Peyer's patch (tissue), 4 donors: ENCODE measurements at regions not wholly inside any gene's neighbourhood (a gene's known extent, or its start where the extent isn't known, plus 50 kb on each side); places are given as distances from the start of the nearest gene placed in this dataset.

Experiments used
- POLR2A ChIP-seq, 2 donors: fragments of 450-650 bp; IDR thresholded peaks; one replicate each; pipeline ENCODE4 v1.5.1; 2017; ENCODE audit warnings: antibody characterized with exemption in 2 of 2, mild to moderate bottlenecking in 2 of 2, moderate library complexity in 2 of 2
- TF ChIP-seq, protein P1 (sequence below), 6 experiments: fragments of 450-650 bp in 4 of 6; fragments of 200-600 bp in 2 of 6; sonication (generic) in 1 of 6; IDR thresholded peaks; one replicate each; pipeline ENCODE4 v1.5.1; 2017 to 2019; ENCODE audit warnings: antibody characterized with exemption in 6 of 6, mild to moderate bottlenecking in 3 of 6, moderate library complexity in 1 of 6

DNA sequence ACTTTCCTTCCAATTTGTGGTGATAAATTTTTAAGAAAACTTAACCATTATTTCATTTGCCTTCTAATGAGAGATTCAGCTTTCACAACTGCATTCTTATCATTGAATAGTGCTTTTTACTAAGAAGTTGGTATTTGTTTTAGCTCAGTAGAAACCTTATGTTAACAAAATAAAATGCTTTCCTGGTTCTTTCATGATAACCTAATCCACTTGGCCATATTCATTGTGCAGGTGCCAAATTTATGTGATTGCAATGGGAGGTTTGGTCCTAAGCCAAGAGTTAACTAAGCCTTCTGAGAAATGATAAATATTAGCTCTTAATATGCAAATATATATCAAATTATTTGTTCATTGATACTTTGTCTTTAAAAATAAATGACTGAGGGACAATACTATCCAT, 141.1 kb upstream of the TLE4 start:
- TF ChIP-seq, protein P1, sequence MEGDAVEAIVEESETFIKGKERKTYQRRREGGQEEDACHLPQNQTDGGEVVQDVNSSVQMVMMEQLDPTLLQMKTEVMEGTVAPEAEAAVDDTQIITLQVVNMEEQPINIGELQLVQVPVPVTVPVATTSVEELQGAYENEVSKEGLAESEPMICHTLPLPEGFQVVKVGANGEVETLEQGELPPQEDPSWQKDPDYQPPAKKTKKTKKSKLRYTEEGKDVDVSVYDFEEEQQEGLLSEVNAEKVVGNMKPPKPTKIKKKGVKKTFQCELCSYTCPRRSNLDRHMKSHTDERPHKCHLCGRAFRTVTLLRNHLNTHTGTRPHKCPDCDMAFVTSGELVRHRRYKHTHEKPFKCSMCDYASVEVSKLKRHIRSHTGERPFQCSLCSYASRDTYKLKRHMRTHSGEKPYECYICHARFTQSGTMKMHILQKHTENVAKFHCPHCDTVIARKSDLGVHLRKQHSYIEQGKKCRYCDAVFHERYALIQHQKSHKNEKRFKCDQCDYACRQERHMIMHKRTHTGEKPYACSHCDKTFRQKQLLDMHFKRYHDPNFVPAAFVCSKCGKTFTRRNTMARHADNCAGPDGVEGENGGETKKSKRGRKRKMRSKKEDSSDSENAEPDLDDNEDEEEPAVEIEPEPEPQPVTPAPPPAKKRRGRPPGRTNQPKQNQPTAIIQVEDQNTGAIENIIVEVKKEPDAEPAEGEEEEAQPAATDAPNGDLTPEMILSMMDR (IDR thresholded peaks at IDR 0.05), result no peak
- no peak for TF ChIP-seq POLR2A (IDR thresholded peaks at IDR 0.05)
